GM12878 (cell line): ENCODE measurements at regions not wholly inside any gene's neighbourhood (a gene's known extent, or its start where the extent isn't known, plus 50 kb on each side); places are given as distances from the start of the nearest gene placed in this dataset.
"Not testable (repeated sequence)": the region's sequence is repeated elsewhere in the genome, so short reads cannot be mapped to it uniquely, and the experiment has no call there.

Source experiments
- ATAC-seq: fragments of 200-7000 bp; cut with Tn5 transposase; 3 replicates; pipeline ENCODE4 v1.9.1; 2020; ENCODE audit warnings: mild to moderate bottlenecking, moderate library complexity
- BruUV-seq: library from RNA; stranded (reverse); fragments of 400-500 nt; replicated peaks from 2 replicates; lab custom pipeline; 2021; lab: Mats Ljungman, UMichigan
- CTCF ChIA-PET: fragments of 300-600 bp; sonication (Branson Sonifier 250); formaldehyde crosslinking; extraction: SDS; loops from one replicate; lab custom pipeline; 2021; ENCODE audit warnings: inconsistent platforms; lab: Yijun Ruan, JAX
- POLR2A ChIA-PET: fragments of 350-600 bp; formaldehyde crosslinking; extraction: SDS; loops from one replicate; lab custom pipeline; 2021; ENCODE audit warnings: inconsistent platforms; lab: Charles Lee
- RAD21 ChIA-PET: fragments of 300-600 bp; sonication (Branson Sonifier 250); formaldehyde crosslinking; loops from one replicate; lab custom pipeline; 2023; ENCODE audit warnings: antibody characterized with exemption; ENCODE audit not compliant: unreplicated experiment; lab: Charles Lee
- SMC1A ChIA-PET: fragments of 300-600 bp; sonication (Branson Sonifier 250); formaldehyde crosslinking; loops from one replicate; lab custom pipeline; 2023; ENCODE audit not compliant: unreplicated experiment, uncharacterized antibody; lab: Charles Lee
- DNase-seq: peaks from one replicate; pipeline ENCODE4 v3.0.0-alpha.2; 2011; ENCODE audit warnings: low read depth, low spot score
- FAIRE-seq: peaks from 3 replicates; lab custom pipeline; 2011; peaks lifted over from hg19 to GRCh38; lab: Jason Lieb, UNC
- H2AFZ ChIP-seq: 2 replicates; pipeline ENCODE4 v1.6.0; 2011; ENCODE audit warnings: low read depth, low read length, control low read depth; ENCODE audit not compliant: control insufficient read depth
- H3K27ac ChIP-seq: 2 replicates; pipeline ENCODE4 v1.5.1; 2011; ENCODE audit warnings: control low read depth; ENCODE audit not compliant: control insufficient read depth, insufficient read depth
- H3K27me3 ChIP-seq, 2 experiments: replicated peaks in 1 of 2; 2 replicates each; pipeline versions ENCODE4 v1.6.0 to v1.6.1; 2011; ENCODE audit warnings: low read length in 1 of 2; ENCODE audit not compliant: control insufficient read depth in 2 of 2, insufficient read depth in 2 of 2
- H3K36me3 ChIP-seq, 2 experiments: 2 replicates each; pipeline ENCODE4 v1.5.1; 2011; ENCODE audit warnings: low read length in 1 of 2; ENCODE audit not compliant: control insufficient read depth in 2 of 2, insufficient read depth in 2 of 2
- H3K4me1 ChIP-seq: 2 replicates; pipeline ENCODE4 v1.6.1; 2011; ENCODE audit warnings: mild to moderate bottlenecking, low read length, moderate library complexity, mixed read lengths; ENCODE audit not compliant: control insufficient read depth, insufficient read depth
- H3K4me2 ChIP-seq: 2 replicates; pipeline ENCODE4 v1.6.0; 2011; ENCODE audit warnings: control low read depth; ENCODE audit not compliant: control insufficient read depth, insufficient read depth
- H3K4me3 ChIP-seq: fragments of 200-600 bp; sonication (generic); 2 replicates; pipeline ENCODE4 v1.5.1; 2016
- H3K79me2 ChIP-seq: 2 replicates; pipeline ENCODE4 v1.6.0; 2011; ENCODE audit warnings: low read length; ENCODE audit not compliant: control insufficient read depth, insufficient read depth
- H3K9ac ChIP-seq: 2 replicates; pipeline ENCODE4 v1.8.0; 2011; ENCODE audit warnings: low read length, control low read depth, mixed read lengths; ENCODE audit not compliant: control insufficient read depth, insufficient read depth
- H3K9me3 ChIP-seq: replicated peaks from 3 replicates; pipeline ENCODE4 v1.5.1; 2011; ENCODE audit warnings: mild to moderate bottlenecking, low read length; ENCODE audit not compliant: control insufficient read depth, insufficient read depth
- H4K20me1 ChIP-seq: 2 replicates; pipeline ENCODE4 v1.6.0; 2011; ENCODE audit not compliant: control insufficient read depth, insufficient read depth
- KAT2A ChIP-seq: conservative IDR thresholded peaks from 2 replicates; pipeline ENCODE4 v1.6.1; 2011; ENCODE audit warnings: low read depth, low read length; ENCODE audit not compliant: control insufficient read depth
- SUZ12 ChIP-seq: fragments of 200-600 bp; sonication (generic); IDR thresholded peaks from one replicate; pipeline ENCODE4 v1.6.1; 2018; ENCODE audit warnings: antibody characterized with exemption, mild to moderate bottlenecking; ENCODE audit not compliant: unreplicated experiment
- WGBS: methylation state at CpG from one replicate; pipeline ENCODE4 v1.1.6; 2016; ENCODE audit warnings: low lambda C conversion rate; ENCODE audit not compliant: insufficient replicate concordance, insufficient coverage; ENCODE audit errors: missing lambda C conversion rate; 5-methylcytosine and 5-hydroxymethylcytosine counted together
- in situ Hi-C: fragments of 300-500 bp; cut with MboI; formaldehyde crosslinking; loops from 9 replicates; pipeline ENCODE4 v1.14.3; 2018; ENCODE audit warnings: mixed read lengths
- intact Hi-C: fragments of 100-400 bp; cut with micrococcal nuclease; formaldehyde crosslinking; loops from one replicate; pipeline ENCODE4 v1.14.2; 2022; ENCODE audit not compliant: unreplicated experiment

DNA sequence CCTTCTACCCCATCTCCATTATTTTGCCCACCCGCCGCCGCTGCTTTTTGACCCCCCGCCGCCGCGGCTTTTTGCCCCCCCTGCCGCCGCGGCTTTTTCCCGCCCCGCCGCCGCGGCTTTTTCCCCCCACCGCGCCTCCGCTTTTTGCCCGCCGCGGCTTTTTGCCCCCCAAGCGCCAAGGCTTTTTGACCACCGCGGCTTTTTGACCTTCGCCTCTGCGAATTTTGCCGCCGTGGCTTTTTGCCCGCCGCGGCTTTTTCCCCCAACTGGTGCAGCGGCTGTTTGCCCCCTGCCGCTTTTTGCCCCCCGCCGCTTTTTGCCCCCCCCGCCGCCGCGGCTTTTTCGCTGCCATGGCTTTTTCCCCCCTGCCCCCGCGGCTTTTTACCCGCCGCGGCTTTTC, 137.5 kb upstream of the TP53TG3D start:
- H3K36me3 ChIP-seq, H2AFZ ChIP-seq, POLR2A ChIA-PET, in situ Hi-C loops, H3K4me3 ChIP-seq, H4K20me1 ChIP-seq, H3K4me2 ChIP-seq, ATAC-seq, DNase-seq, H3K79me2 ChIP-seq, H3K9ac ChIP-seq, BruUV-seq, H3K4me1 ChIP-seq, H3K27ac ChIP-seq, intact Hi-C loops, SMC1A ChIA-PET, FAIRE-seq, CTCF ChIA-PET, H3K27me3 ChIP-seq, RAD21 ChIA-PET, H3K9me3 ChIP-seq: not testable (repeated sequence)
- peak; percentile 90 for TF ChIP-seq SUZ12
- WGBS: 13% methylated on average over 3 of the region's 45 CpGs

DNA sequence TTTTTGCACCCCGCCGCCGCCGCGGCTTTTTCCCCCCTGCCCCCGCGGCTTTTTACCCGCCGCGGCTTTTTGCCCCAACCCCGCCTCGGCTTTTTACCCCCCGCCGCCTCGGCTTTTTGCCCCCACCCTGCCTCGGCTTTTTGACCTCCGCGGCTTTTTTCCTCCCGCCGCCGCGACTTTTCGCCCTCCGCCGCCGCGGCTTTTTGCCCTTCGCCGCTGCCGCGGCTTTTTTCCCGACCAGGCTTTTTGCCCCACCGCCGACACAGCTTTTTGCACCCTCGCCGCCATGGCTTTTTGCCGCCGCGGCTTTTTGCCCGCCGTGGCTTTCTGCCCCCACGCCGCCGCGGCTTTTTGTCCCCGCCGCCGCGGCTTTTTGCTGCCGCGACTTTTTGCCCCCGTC, 137.0 kb upstream of the TP53TG3D start:
- RAD21 ChIA-PET: no interaction called here
- TF ChIP-seq SUZ12: peak; percentile 98
- TF ChIP-seq KAT2A: no peak
- SMC1A ChIA-PET: no interaction called here
- 3% methylated on average over 17 of the region's 52 CpGs for WGBS
- Histone ChIP-seq H2AFZ (no peak overlapping the region), H3K36me3 (no peaks in the 10 kb centered on the region), H3K9me3 (no peaks in the 10 kb centered on the region), H3K4me2 (no peak overlapping the region), H3K9ac (no peak overlapping the region), H4K20me1 (no peaks in the 10 kb centered on the region), H3K79me2 (no peaks in the 10 kb centered on the region), H3K27ac (no peak overlapping the region), H3K4me3 (no peak overlapping the region), H3K27me3 (no peaks in the 10 kb centered on the region), H3K4me1 (no peaks in the 10 kb centered on the region)
- ATAC-seq (no peak), DNase-seq (no peak), FAIRE-seq (no peak)
- POLR2A ChIA-PET: no interaction called here
- BruUV-seq: no TSS peak
- intact Hi-C loops (no loop called here), in situ Hi-C loops (no loop called here)
- CTCF ChIA-PET: no interaction called here

DNA sequence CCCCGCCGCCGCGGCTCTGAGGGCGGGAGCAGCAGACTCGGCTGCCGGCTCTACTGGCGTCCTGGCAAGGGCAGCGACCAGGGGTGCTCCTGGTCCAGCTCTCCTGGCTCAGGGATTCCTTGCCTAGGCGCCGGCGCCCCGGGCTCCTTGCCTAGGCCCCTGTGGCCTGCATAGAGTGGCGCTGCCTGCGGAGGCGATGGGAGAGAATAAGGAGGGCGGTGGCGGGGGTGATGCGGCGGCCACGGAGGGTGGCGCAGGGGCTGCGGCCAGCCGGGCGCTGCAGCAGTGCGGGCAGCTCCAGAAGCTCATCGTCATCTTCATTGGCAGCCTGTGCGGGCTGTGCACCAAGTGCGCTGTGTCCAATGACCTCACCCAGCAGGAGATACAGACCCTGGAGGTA, 136.6 kb upstream of the TP53TG3D start:
- CTCF ChIA-PET, H3K79me2 ChIP-seq, H3K4me2 ChIP-seq, H3K27ac ChIP-seq, BruUV-seq, SMC1A ChIA-PET, RAD21 ChIA-PET, H3K4me1 ChIP-seq, POLR2A ChIA-PET, H4K20me1 ChIP-seq, H3K27me3 ChIP-seq, DNase-seq, intact Hi-C loops, ATAC-seq, H3K4me3 ChIP-seq, H3K9ac ChIP-seq, FAIRE-seq, H2AFZ ChIP-seq, H3K9me3 ChIP-seq, H3K36me3 ChIP-seq, in situ Hi-C loops: not testable (repeated sequence)
- 47% methylated on average over 15 of the region's 29 CpGs for WGBS

DNA sequence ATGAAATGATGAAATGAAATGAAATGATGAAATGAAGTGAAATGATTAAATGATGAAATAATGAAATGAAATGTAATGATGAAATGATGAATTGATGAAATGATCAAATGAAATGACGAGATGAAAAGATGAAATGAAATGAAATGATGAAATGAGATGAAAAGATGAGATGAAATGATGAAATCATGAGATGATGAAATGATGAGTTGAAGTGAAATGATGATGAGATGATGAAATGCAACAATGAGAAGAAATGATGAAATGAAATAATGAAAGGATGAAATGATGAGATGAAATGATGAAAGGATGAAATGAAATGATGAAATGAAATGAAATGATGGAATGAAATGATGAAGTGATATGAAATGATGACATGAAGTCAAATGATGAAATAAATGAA, 132.7 kb upstream of the TP53TG3D start:
- in situ Hi-C loops, CTCF ChIA-PET, RAD21 ChIA-PET, H3K4me2 ChIP-seq, FAIRE-seq, DNase-seq, H3K4me3 ChIP-seq, BruUV-seq, H3K27ac ChIP-seq, H3K36me3 ChIP-seq, H2AFZ ChIP-seq, H3K27me3 ChIP-seq, intact Hi-C loops, H3K79me2 ChIP-seq, H4K20me1 ChIP-seq, H3K9me3 ChIP-seq, SMC1A ChIA-PET, H3K9ac ChIP-seq, ATAC-seq, POLR2A ChIA-PET, H3K4me1 ChIP-seq: not testable (repeated sequence)
- 0% methylated on average over 1 of the region's 1 CpG for WGBS
